ENCODE measurements at regions not wholly inside any gene's neighbourhood (a gene's known extent, or its start where the extent isn't known, plus 50 kb on each side); places are given as distances from the start of the nearest gene placed in this dataset.

DNA sequence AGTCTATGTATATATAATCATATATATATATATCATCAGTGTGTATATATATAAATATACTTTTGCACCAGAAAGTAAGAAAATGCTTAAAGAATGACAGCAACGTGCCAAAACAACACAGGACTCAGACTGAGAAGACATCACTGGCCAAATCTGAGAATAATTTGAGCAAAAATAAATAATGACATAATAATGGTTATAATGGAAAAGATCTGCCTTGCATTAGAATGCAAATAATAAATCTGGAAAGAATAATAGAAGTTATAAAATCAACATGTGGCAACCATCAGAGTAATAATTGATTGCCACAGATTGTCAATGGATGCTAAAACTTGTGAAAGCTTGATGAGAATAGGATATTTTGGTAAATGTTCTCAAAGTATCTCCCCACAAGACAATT, 61.5 kb upstream of the PLEKHG7 start:
- TF ChIP-seq, protein P1, sequence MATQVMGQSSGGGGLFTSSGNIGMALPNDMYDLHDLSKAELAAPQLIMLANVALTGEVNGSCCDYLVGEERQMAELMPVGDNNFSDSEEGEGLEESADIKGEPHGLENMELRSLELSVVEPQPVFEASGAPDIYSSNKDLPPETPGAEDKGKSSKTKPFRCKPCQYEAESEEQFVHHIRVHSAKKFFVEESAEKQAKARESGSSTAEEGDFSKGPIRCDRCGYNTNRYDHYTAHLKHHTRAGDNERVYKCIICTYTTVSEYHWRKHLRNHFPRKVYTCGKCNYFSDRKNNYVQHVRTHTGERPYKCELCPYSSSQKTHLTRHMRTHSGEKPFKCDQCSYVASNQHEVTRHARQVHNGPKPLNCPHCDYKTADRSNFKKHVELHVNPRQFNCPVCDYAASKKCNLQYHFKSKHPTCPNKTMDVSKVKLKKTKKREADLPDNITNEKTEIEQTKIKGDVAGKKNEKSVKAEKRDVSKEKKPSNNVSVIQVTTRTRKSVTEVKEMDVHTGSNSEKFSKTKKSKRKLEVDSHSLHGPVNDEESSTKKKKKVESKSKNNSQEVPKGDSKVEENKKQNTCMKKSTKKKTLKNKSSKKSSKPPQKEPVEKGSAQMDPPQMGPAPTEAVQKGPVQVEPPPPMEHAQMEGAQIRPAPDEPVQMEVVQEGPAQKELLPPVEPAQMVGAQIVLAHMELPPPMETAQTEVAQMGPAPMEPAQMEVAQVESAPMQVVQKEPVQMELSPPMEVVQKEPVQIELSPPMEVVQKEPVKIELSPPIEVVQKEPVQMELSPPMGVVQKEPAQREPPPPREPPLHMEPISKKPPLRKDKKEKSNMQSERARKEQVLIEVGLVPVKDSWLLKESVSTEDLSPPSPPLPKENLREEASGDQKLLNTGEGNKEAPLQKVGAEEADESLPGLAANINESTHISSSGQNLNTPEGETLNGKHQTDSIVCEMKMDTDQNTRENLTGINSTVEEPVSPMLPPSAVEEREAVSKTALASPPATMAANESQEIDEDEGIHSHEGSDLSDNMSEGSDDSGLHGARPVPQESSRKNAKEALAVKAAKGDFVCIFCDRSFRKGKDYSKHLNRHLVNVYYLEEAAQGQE (IDR thresholded peaks at IDR 0.05; ENCODE audit: low read depth, low read length): no peak
- TF ChIP-seq, protein P2, sequence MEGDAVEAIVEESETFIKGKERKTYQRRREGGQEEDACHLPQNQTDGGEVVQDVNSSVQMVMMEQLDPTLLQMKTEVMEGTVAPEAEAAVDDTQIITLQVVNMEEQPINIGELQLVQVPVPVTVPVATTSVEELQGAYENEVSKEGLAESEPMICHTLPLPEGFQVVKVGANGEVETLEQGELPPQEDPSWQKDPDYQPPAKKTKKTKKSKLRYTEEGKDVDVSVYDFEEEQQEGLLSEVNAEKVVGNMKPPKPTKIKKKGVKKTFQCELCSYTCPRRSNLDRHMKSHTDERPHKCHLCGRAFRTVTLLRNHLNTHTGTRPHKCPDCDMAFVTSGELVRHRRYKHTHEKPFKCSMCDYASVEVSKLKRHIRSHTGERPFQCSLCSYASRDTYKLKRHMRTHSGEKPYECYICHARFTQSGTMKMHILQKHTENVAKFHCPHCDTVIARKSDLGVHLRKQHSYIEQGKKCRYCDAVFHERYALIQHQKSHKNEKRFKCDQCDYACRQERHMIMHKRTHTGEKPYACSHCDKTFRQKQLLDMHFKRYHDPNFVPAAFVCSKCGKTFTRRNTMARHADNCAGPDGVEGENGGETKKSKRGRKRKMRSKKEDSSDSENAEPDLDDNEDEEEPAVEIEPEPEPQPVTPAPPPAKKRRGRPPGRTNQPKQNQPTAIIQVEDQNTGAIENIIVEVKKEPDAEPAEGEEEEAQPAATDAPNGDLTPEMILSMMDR (IDR thresholded peaks at IDR 0.05): no peak
- TF ChIP-seq EP300 (IDR thresholded peaks at IDR 0.05; ENCODE audit: borderline replicate concordance in 1 of 2, low read depth in 1 of 2, low read length in 1 of 2) (no peak), POLR2AphosphoS5 (IDR thresholded peaks at IDR 0.05; ENCODE audit: low read depth, low read length) (no peak), FOXJ3 (CRISPR knock-in tag; IDR thresholded peaks at IDR 0.05) (no peak), FOXM1 (IDR thresholded peaks at IDR 0.05; ENCODE audit: low read depth) (no peak), GABPA (IDR thresholded peaks at IDR 0.05; ENCODE audit: low read depth) (no peak), YY1 (IDR thresholded peaks at IDR 0.05; ENCODE audit: low read depth) (no peak), SIN3A (IDR thresholded peaks at IDR 0.05; ENCODE audit: borderline replicate concordance, low read depth, low read length) (no peak), RAD21 (IDR thresholded peaks at IDR 0.05; ENCODE audit: low read length) (no peak)
- TF ChIP-seq, protein P3, sequence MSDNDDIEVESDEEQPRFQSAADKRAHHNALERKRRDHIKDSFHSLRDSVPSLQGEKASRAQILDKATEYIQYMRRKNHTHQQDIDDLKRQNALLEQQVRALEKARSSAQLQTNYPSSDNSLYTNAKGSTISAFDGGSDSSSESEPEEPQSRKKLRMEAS (IDR thresholded peaks at IDR 0.05; ENCODE audit: low read depth): no peak
- TF ChIP-seq, protein P4, sequence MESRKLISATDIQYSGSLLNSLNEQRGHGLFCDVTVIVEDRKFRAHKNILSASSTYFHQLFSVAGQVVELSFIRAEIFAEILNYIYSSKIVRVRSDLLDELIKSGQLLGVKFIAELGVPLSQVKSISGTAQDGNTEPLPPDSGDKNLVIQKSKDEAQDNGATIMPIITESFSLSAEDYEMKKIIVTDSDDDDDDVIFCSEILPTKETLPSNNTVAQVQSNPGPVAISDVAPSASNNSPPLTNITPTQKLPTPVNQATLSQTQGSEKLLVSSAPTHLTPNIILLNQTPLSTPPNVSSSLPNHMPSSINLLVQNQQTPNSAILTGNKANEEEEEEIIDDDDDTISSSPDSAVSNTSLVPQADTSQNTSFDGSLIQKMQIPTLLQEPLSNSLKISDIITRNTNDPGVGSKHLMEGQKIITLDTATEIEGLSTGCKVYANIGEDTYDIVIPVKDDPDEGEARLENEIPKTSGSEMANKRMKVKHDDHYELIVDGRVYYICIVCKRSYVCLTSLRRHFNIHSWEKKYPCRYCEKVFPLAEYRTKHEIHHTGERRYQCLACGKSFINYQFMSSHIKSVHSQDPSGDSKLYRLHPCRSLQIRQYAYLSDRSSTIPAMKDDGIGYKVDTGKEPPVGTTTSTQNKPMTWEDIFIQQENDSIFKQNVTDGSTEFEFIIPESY (IDR thresholded peaks at IDR 0.05; ENCODE audit: borderline replicate concordance, low read depth): no peak
